Brain microvascular endothelial cell (primary cell): ENCODE measurements at regions not wholly inside any gene's neighbourhood (a gene's known extent, or its start where the extent isn't known, plus 50 kb on each side); places are given as distances from the start of the nearest gene placed in this dataset.

Experiments
- DNase-seq: peaks from one replicate; pipeline ENCODE4 v3.0.0-alpha.2; 2020
- H3K27ac ChIP-seq: fragments of 250-450 bp; sonication (Bioruptor Pico); 2 replicates; pipeline ENCODE4 v1.5.1; 2020; ENCODE audit warnings: mild to moderate bottlenecking, moderate library complexity
- H3K27me3 ChIP-seq: fragments of 250-450 bp; sonication (Bioruptor Pico); replicated peaks from 2 replicates; pipeline ENCODE4 v1.5.1; 2020; ENCODE audit warnings: mild to moderate bottlenecking
- H3K36me3 ChIP-seq: fragments of 250-450 bp; sonication (Bioruptor Pico); replicated peaks from 2 replicates; pipeline ENCODE4 v1.5.1; 2020; ENCODE audit warnings: mild to moderate bottlenecking
- H3K4me3 ChIP-seq: 2 replicates; pipeline ENCODE4 v1.5.1; 2011; ENCODE audit warnings: low read depth, mild to moderate bottlenecking, control low read depth, low read length, moderate library complexity
- in situ Hi-C: cut with HindIII; loops from 2 replicates; pipeline ENCODE4 v1.10.0; 2017; ENCODE audit warnings: low sequenced_read_pairs, low pct_ligation_motif_present
- TF ChIP-seq, protein P1 (sequence below): IDR thresholded peaks from 2 replicates; pipeline ENCODE4 v1.5.1; 2011; ENCODE audit warnings: low read depth, mild to moderate bottlenecking, moderate library complexity, low read length, control low read depth, inconsistent platforms; ENCODE audit errors: missing control alignments

DNA sequence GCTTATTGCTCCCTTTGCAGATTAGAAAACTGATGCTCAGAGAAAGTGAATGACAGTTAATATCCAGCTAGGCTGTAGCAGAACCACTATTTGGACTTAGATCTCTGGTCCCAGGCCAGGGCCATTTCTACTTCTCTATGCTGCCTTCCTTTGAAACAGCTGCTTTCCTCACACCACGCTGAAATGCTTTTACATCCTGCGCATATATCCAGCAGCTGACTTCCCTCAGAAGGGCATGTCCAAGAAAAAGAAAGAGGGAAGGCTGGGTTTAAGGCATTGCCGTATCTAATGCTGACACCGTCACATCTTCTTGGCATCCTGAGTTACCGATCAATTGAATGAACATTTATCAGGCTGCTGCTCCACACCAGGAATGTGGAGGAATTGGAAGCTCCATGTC is 122.4 kb downstream of the UBE2U start:
- Histone ChIP-seq H3K27ac (no peak overlapping the region), H3K36me3 (no peaks in the 10 kb centered on the region), H3K4me3 (no peak overlapping the region), H3K27me3 (no peaks in the 10 kb centered on the region)
- no peak for DNase-seq
- TF ChIP-seq, protein P1, sequence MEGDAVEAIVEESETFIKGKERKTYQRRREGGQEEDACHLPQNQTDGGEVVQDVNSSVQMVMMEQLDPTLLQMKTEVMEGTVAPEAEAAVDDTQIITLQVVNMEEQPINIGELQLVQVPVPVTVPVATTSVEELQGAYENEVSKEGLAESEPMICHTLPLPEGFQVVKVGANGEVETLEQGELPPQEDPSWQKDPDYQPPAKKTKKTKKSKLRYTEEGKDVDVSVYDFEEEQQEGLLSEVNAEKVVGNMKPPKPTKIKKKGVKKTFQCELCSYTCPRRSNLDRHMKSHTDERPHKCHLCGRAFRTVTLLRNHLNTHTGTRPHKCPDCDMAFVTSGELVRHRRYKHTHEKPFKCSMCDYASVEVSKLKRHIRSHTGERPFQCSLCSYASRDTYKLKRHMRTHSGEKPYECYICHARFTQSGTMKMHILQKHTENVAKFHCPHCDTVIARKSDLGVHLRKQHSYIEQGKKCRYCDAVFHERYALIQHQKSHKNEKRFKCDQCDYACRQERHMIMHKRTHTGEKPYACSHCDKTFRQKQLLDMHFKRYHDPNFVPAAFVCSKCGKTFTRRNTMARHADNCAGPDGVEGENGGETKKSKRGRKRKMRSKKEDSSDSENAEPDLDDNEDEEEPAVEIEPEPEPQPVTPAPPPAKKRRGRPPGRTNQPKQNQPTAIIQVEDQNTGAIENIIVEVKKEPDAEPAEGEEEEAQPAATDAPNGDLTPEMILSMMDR = no peak
- in situ Hi-C loops = no loop called here

DNA sequence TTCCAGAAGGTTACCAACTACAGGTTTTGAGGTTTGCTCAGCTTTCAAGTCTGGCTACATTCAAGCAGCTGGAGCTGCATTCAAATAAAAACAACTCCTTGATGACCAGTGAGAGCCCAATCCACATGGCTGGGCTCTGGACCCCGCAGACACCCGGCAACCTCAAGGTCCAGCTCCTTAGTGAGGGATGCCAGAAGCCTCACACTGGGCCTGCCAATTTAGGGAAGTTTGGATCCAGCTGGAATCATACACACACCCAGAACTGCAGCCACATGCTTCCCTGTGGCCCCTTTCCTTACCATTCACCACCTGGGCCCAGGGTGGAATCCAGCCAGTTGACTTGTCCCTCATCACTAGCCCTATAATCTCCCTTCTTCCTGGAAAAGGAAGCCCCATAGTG is 123.7 kb downstream of the UBE2U start:
- no peak overlapping the region for H3K4me3 ChIP-seq
- in situ Hi-C loops = no loop called here
- H3K36me3 ChIP-seq = no peaks in the 10 kb centered on the region
- TF ChIP-seq, protein P1 = no peak
- DNase-seq = no peak
- H3K27me3 ChIP-seq = no peaks in the 10 kb centered on the region
- no peak overlapping the region for H3K27ac ChIP-seq

DNA sequence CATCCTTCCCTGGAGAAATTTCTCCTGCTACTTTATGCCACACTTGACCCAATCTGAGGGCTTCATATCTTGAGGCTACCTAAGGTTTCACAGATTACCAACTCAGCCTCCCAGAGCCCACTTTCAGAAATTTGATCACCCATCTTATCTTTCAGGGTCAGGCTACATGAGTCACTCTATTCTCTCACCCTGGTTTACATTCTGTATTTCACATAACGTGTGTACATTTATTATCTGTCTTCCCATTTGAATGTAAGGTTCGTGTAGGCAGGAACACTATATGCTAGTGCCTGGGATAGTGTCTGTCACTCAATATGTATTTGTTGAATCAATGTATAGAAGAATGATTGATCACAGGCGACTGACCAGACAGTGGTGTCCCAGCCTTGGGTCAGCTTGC is 124.8 kb downstream of the UBE2U start:
- TF ChIP-seq, protein P1 = no peak
- no peaks in the 10 kb centered on the region for H3K36me3 ChIP-seq
- no peak overlapping the region for H3K4me3 ChIP-seq
- in situ Hi-C loops = no loop called here
- H3K27me3 ChIP-seq = no peaks in the 10 kb centered on the region
- no peak for DNase-seq
- no peak overlapping the region for H3K27ac ChIP-seq

DNA sequence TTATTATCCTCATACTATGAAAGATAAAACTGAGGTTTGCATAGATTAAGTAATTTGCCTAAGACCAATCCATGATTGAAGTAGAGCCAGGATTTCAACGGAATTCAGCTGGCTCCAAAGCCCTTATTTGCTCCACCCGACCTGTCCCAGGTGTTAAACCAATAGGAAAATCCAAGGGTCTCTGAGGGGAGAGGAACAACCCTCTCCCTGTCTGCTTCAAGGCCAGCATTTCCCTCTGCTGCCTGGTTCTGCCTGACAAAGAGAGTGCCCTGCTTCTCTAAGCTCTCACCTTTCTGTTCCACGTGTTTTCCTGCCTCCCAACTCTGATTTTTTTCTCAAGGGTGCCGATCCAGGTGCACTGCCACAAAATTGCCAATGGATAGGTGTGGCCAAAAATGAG is 127.4 kb downstream of the UBE2U start:
- no peaks in the 10 kb centered on the region for H3K27me3 ChIP-seq
- TF ChIP-seq, protein P1 = no peak
- in situ Hi-C loops = no loop called here

DNA sequence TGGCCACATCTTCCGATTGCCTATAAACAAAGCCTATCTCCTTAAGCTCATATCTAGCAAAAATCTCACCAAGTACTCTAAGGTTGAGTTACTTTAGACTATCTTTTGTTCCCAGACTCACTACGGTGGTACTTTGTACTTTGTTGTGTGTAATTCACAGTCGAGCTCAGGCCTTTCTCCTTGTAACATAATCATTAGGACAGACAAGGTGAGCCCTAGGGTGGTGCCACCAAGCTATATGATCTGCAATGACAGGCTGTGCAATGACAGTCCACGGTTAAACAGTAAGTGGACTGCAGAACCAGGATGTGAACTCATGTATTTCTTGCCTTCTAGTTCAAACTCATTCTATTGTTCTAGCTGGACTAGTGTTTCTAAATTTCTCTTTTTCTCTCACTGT is 132.2 kb downstream of the UBE2U start:
- Histone ChIP-seq H3K4me3 (no peak overlapping the region), H3K36me3 (no peaks in the 10 kb centered on the region), H3K27me3 (no peaks in the 10 kb centered on the region), H3K27ac (no peak overlapping the region)
- TF ChIP-seq, protein P1 = no peak
- in situ Hi-C loops = no loop called here
- DNase-seq = no peak

More for the DNA sequence above, 127.4 kb downstream of the UBE2U start:
- Histone ChIP-seq H3K36me3 (no peaks in the 10 kb centered on the region), H3K27ac (no peak overlapping the region), H3K4me3 (no peak overlapping the region)
- no peak for DNase-seq

DNA sequence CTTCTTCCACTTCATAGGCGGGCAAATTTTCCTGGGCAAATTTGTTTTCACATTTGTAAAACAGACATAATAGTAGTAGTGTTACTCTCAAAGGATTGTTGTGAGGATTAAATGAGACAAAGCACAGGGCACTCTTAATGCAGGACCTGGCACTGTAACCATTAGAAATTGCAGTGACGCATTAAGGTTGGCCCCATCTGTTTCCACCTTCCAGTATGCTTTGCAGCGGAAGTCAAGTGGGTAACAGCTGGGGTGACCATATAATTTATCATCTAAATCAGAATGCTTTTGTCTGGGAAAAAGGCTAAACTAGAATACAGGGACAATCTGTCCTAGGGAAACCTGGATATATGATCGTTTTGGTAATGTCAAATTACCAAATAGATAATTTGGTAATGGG is 132.5 kb upstream of the CACHD1 start:
- TF ChIP-seq, protein P1 = no peak
- in situ Hi-C loops = no loop called here
- no peak for DNase-seq
- H3K27me3 ChIP-seq = no peaks in the 10 kb centered on the region
- no peak overlapping the region for H3K4me3 ChIP-seq
- no peak overlapping the region for H3K27ac ChIP-seq
- H3K36me3 ChIP-seq = no peaks in the 10 kb centered on the region
